ENCODE measurements at regions not wholly inside any gene's neighbourhood (a gene's known extent, or its start where the extent isn't known, plus 50 kb on each side); places are given as distances from the start of the nearest gene placed in this dataset.

DNA sequence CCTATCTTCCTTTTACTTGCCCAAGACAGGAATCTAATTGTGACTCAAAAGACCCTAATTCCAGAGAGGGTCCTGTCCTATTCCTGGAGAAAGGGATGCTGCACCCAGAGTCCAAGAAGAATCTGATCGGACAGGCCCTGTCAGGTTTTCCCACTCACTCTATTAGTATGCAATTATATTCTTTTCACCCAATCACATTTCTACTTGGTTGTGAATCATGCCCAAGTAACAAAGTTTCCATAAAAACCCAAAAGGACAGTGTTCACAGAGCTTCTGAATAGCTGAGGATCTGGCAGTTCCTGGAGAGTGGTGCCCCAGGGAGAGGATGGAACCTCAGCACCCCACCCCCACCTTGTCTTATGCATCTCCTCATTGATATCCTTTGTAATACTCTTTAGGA is 135.3 kb upstream of the SLITRK5 start:
- Histone ChIP-seq H3K4me2 (ENCODE audit: low read length) (no peak overlapping the region), H2AFZ (ENCODE audit: low read length) (no peak overlapping the region), H3F3A (ENCODE audit: insufficient read depth, low read length) (no peaks in the 10 kb centered on the region), H3K9me2 (ENCODE audit: low read depth, low read length) (no peaks in the 10 kb centered on the region), H3K27ac (ENCODE audit: low read depth, low read length, poor library complexity, severe bottlenecking) (no peak overlapping the region), H3K9ac (ENCODE audit: low read length) (no peak overlapping the region), H3K4me1 (ENCODE audit: insufficient read depth, low read length, severe bottlenecking) (no peaks in the 10 kb centered on the region), H3K4me3 (ENCODE audit: low read depth, low read length, poor library complexity, severe bottlenecking) (no peak overlapping the region), H3K79me2 (ENCODE audit: insufficient read depth, low read length) (no peaks in the 10 kb centered on the region), H3K27me3 (ENCODE audit: insufficient read depth, low read length) (no peaks in the 10 kb centered on the region), H3K36me3 (ENCODE audit: insufficient read depth, low read length) (no peaks in the 10 kb centered on the region), H3K9me3 (ENCODE audit: low read length) (no peaks in the 10 kb centered on the region), H4K20me1 (ENCODE audit: insufficient read depth, low read length) (no peaks in the 10 kb centered on the region)
- no peak for TF ChIP-seq EZH2 (IDR thresholded peaks at IDR 0.05; ENCODE audit: borderline replicate concordance, low read length)
- TF ChIP-seq CTCF (IDR thresholded peaks at IDR 0.05; ENCODE audit: low read length), result no peak

- no peaks in the 10 kb centered on the region for H3K27me3 ChIP-seq (ENCODE audit: insufficient read depth, low read length)
- H3K4me2 ChIP-seq (ENCODE audit: low read length), result no peak overlapping the region
Measured at GRCh38 chr13:87536499-87536898, 134.7 kb upstream of the SLITRK5 start.

GRCh38 chr13:87536899-87537298 is 134.3 kb upstream of the SLITRK5 start:
- H3K79me2 ChIP-seq (ENCODE audit: insufficient read depth, low read length), result no peaks in the 10 kb centered on the region
- no peaks in the 10 kb centered on the region for H3K36me3 ChIP-seq (ENCODE audit: insufficient read depth, low read length)
- H3K4me1 ChIP-seq (ENCODE audit: insufficient read depth, low read length, severe bottlenecking), result no peaks in the 10 kb centered on the region
- no peak overlapping the region for H3K4me3 ChIP-seq (ENCODE audit: low read depth, low read length, poor library complexity, severe bottlenecking)
- TF ChIP-seq CTCF (IDR thresholded peaks at IDR 0.05; ENCODE audit: low read length) (no peak), EZH2 (IDR thresholded peaks at IDR 0.05; ENCODE audit: borderline replicate concordance, low read length) (no peak)
- H4K20me1 ChIP-seq (ENCODE audit: insufficient read depth, low read length), result no peaks in the 10 kb centered on the region
- no peak overlapping the region for H3K4me2 ChIP-seq (ENCODE audit: low read length)
- no peaks in the 10 kb centered on the region for H3K9me2 ChIP-seq (ENCODE audit: low read depth, low read length)
- no peak overlapping the region for H3K27ac ChIP-seq (ENCODE audit: low read depth, low read length, poor library complexity, severe bottlenecking)
- no peaks in the 10 kb centered on the region for H3F3A ChIP-seq (ENCODE audit: insufficient read depth, low read length)
- no peaks in the 10 kb centered on the region for H3K9me3 ChIP-seq (ENCODE audit: low read length)
- H3K27me3 ChIP-seq (ENCODE audit: insufficient read depth, low read length), result no peaks in the 10 kb centered on the region
- H3K9ac ChIP-seq (ENCODE audit: low read length), result no peak overlapping the region
- H2AFZ ChIP-seq (ENCODE audit: low read length), result no peak overlapping the region

More at GRCh38 chr13:87536499-87536898, 134.7 kb upstream of the SLITRK5 start:
- Histone ChIP-seq H3F3A (ENCODE audit: insufficient read depth, low read length) (no peaks in the 10 kb centered on the region), H3K27ac (ENCODE audit: low read depth, low read length, poor library complexity, severe bottlenecking) (no peak overlapping the region), H3K79me2 (ENCODE audit: insufficient read depth, low read length) (no peaks in the 10 kb centered on the region), H3K9ac (ENCODE audit: low read length) (no peak overlapping the region), H4K20me1 (ENCODE audit: insufficient read depth, low read length) (no peaks in the 10 kb centered on the region), H3K9me2 (ENCODE audit: low read depth, low read length) (no peaks in the 10 kb centered on the region), H3K4me3 (ENCODE audit: low read depth, low read length, poor library complexity, severe bottlenecking) (no peak overlapping the region), H3K4me1 (ENCODE audit: insufficient read depth, low read length, severe bottlenecking) (no peaks in the 10 kb centered on the region), H3K9me3 (ENCODE audit: low read length) (no peaks in the 10 kb centered on the region), H2AFZ (ENCODE audit: low read length) (no peak overlapping the region), H3K36me3 (ENCODE audit: insufficient read depth, low read length) (no peaks in the 10 kb centered on the region)
- no peak for TF ChIP-seq EZH2 (IDR thresholded peaks at IDR 0.05; ENCODE audit: borderline replicate concordance, low read length)
- TF ChIP-seq CTCF (IDR thresholded peaks at IDR 0.05; ENCODE audit: low read length), result no peak

All from OCI-LY1 (cell line).